Eye (tissue), 1 donor: ENCODE measurements at regions not wholly inside any gene's neighbourhood (a gene's known extent, or its start where the extent isn't known, plus 50 kb on each side); places are given as distances from the start of the nearest gene placed in this dataset.
A peak's percentile ranks its signal among the peaks of the same experiment; 100 is the strongest.

Source experiments
- DNase-seq: peaks from one replicate; pipeline ENCODE4 v3.0.0-alpha.2; 2015

GRCh38 chr10:4095166-4095917 is 310.3 kb upstream of the KLF6 start:
- DNase-seq, result no peak

GRCh38 chr10:4094751-4095150 is 309.7 kb upstream of the KLF6 start:
- no peak for DNase-seq

- no peak for DNase-seq
Observed at GRCh38 chr10:4093438-4093837, 308.4 kb upstream of the KLF6 start.

GRCh38 chr10:4088354-4089066 is 303.5 kb upstream of the KLF6 start:
- no peak for DNase-seq

GRCh38 chr10:4086131-4086898 is 301.3 kb upstream of the KLF6 start:
- DNase-seq, result peak; percentile 38

- no peak for DNase-seq
Observed at GRCh38 chr10:4083509-4084003, 298.5 kb upstream of the KLF6 start.

GRCh38 chr10:4082861-4083260 is 297.9 kb upstream of the KLF6 start:
- no peak for DNase-seq

GRCh38 chr10:4081685-4082111 is 296.7 kb upstream of the KLF6 start:
- no peak for DNase-seq

- no peak for DNase-seq
Observed at GRCh38 chr10:4080225-4080805, 295.3 kb upstream of the KLF6 start.

GRCh38 chr10:4079803-4080202 is 294.8 kb upstream of the KLF6 start:
- DNase-seq, result no peak

- DNase-seq, result no peak
Observed at GRCh38 chr10:4077804-4078203, 292.8 kb upstream of the KLF6 start.

- no peak for DNase-seq
Observed at GRCh38 chr10:4076983-4077382, 292.0 kb upstream of the KLF6 start.

GRCh38 chr10:4075443-4075842 is 290.4 kb upstream of the KLF6 start:
- DNase-seq, result no peak

GRCh38 chr10:4074545-4075407 is 289.8 kb upstream of the KLF6 start:
- DNase-seq, result no peak

GRCh38 chr10:4073912-4074311 is 288.9 kb upstream of the KLF6 start:
- DNase-seq, result no peak

- no peak for DNase-seq
Observed at GRCh38 chr10:4070921-4071660, 286.1 kb upstream of the KLF6 start.

- DNase-seq, result no peak
Observed at GRCh38 chr10:4070184-4070583, 285.2 kb upstream of the KLF6 start.

GRCh38 chr10:4069491-4069890 is 284.5 kb upstream of the KLF6 start:
- no peak for DNase-seq

GRCh38 chr10:4068629-4069028 is 283.6 kb upstream of the KLF6 start:
- no peak for DNase-seq

- DNase-seq, result no peak
Observed at GRCh38 chr10:4067931-4068561, 283.0 kb upstream of the KLF6 start.

GRCh38 chr10:4067531-4067930 is 282.5 kb upstream of the KLF6 start:
- DNase-seq, result no peak
